SK-MEL-5 (cell line): ENCODE measurements at regions not wholly inside any gene's neighbourhood (a gene's known extent, or its start where the extent isn't known, plus 50 kb on each side); places are given as distances from the start of the nearest gene placed in this dataset.

Experiments
- DNase-seq: peaks from one replicate; pipeline ENCODE4 v3.0.0-alpha.2; 2016; ENCODE audit warnings: low read depth, low spot score
- in situ Hi-C: cut with HindIII; loops from 2 replicates; pipeline ENCODE4 v1.10.0; 2016; ENCODE audit warnings: low sequenced_read_pairs, high pct_unique_total_duplicates, low pct_unique_long_range_greater_than_20kb

DNA sequence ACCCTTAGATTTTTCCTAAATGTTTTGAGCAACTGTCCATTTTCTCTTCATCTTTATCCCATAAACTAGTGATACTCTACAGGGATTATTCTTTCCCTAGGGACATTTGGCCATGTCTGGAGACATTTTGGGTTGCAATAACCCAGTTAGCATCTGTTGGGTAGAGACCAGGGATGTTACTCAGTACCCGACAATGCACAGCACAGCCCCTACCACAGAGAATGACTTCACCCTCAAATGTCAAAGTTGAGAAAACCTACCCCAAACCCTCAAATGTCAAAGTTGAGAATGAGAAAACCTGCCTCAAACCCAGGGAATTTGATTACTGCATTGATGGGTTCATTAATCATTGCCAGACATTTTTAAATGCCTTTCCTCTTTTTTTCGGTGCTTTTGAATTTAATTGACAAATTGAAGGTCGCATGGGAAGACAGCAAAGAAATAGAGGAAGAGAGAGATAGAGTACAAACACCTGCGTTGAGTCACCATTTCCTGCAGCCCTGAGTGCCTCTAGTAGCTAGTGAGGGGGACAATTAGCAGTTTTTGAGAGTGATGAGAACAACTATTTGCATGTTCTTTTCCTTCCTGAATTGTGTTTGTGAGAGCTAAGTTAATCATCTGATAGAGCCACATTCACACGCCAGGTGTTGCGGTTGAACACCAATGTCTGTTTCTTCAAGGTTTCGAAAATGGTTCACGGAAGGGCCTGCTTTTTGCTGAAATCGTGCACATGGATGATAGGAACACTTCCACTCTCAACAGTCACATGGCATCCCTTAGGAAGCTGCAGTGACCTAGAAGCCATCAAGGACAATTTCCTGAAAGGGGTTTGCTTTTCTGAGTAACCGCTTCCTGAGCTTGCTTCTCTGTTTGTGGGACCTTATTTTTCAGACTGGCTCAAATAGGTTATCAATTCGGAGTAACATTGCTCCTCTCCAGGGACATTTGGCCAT lies 203.9 kb upstream of the VCX3A start:
- in situ Hi-C loops = no loop called here
- DNase-seq = no peak

DNA sequence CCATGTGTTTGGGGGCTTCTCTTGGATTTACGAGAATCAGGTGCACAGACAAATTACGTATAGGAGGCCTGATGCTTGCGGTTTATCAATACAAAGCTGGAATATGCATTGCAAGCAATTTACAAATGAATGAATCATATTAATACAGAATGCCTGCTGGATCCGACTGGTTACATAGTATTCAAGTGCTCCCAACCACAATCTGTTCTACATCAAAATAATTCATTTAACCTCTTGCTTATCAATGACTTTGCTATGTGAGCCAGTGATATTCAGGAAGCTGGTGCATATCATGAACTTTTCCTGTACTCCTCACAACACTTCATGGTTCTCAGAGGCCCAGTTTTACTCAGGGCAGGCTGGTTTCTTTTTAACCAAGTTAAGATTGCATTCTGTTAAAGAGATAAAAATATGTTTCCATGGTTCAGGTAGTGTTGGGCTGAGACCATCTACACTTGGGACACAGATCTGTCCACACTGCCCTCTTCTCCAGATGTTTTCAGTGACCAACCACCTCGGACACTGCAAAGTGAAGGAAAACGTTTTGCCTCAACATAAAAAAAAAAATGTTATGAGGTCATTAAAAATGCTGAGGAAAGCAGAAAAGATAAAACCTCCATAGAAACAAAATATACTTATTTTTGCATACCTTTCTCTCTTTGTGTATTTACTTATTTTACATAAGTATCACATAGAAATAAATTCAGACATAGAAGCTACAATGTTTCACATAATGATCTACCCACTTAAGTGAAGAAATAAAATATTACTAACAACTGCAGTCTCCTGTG lies 200.1 kb upstream of the VCX3A start:
- DNase-seq = no peak
- in situ Hi-C loops = no loop called here

DNA sequence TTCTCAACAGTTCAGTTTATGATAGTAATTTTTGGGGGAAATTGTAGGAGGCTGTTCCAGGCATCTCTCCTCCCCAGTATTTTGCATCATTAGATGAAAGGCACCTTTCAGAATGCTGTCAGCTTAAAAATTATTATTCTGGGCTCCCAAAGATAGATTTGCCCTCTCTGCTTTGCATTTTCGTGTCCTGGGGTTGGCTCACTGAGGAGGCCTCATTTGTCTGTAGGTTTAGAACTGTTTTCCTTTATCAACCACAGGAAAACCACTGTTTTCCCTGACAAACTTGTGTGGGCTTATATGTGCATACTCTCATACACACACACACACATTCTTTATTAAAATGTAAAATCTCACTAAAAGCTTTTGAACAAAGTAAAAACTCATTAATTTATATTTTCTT lies 197.2 kb upstream of the VCX3A start:
- in situ Hi-C loops = no loop called here

DNA sequence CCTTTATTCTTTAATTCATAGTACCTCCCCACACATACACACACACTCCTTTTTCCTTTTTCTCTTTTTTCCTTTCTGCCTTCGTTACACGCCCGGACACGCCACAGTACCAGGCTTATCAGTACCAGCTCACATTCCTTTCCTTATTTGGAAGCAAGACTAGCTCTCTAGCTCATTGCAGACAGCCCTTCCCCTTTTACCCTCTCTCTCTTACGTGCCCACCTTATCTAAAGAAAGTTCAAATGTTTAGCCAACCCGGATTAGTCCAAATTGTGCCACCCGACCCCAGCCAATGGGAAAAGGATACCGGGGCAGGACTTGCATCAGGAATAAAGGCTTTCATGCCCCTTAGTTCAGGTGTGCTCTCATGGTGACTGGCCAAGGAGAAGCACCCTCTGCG lies 194.7 kb upstream of the VCX3A start:
- no peak for DNase-seq
- in situ Hi-C loops = no loop called here

More for the DNA sequence above, 197.2 kb upstream of the VCX3A start:
- no peak for DNase-seq

DNA sequence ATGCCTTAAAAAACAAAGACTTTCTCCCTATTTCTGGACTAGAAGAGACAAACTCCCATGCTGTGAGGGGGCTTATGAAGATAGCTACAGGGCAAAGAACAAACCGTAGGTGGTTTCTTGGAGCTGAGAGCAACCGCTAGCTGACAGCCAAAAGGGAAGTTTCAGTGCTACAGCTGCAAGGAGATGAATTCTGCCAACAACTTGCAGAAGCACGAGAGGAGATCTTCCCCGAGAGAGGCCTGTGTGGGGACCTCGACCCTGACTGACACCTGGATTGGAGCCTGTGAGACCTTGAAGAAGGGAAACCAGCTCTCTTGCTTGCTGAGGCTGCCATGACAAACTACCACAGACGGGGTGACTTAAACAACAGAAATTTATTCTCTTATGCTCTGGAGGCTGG lies 183.8 kb upstream of the VCX3A start:
- in situ Hi-C loops = no loop called here
- no peak for DNase-seq

DNA sequence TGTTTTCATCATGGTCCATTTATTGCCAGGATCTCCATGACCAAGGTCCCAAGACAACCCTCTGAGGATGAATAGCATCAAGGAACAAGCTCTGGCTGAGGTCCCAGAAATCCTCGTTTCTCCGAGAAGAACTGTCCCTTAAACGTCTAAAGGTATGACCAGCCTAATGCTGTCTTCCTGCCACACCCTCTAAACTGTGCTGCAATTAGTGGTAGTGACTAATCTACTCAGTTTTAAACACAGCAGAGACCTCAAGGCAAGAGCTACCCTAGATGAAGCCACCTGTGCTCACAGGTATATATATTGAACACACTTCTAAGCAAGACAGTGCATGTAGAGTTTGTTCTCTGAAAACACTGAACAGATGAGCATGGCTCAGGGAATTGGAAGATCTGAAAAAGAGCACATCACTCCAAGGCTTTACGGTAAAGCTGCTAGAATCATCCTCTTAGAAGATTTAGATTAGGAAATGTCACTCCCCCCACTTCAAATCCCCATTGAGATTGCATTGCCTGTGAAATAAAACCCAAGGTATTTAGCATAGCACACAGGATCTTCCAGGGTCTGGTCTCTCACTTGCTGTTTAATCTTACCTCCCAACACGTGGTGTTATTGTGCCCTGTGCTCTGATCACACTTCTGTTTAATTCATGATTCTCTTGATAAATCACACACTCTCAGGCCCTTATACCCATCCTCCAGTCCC lies 173.9 kb upstream of the VCX3A start:
- no peak for DNase-seq
- in situ Hi-C loops = no loop called here

DNA sequence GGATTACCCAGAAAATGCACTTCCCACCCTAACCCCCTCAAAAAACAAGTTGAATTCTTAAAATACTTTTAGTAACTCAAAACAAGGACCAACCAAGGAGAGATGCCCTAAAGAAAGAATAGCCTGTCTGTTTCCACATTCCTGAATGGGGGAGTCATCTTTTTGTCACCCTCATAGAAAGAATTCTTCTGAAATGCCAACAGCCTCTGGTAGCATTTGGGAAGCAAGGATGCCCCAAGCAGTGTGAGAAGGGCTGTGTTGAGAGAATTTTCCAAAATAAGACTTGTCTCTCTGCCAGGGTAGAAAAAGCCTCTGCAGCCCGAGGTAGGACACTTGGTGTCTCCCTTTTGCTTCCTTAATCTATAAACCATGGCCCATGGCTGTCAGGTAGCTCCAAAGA lies 173.1 kb upstream of the VCX3A start:
- in situ Hi-C loops = no loop called here
- peak; percentile 1 for DNase-seq

DNA sequence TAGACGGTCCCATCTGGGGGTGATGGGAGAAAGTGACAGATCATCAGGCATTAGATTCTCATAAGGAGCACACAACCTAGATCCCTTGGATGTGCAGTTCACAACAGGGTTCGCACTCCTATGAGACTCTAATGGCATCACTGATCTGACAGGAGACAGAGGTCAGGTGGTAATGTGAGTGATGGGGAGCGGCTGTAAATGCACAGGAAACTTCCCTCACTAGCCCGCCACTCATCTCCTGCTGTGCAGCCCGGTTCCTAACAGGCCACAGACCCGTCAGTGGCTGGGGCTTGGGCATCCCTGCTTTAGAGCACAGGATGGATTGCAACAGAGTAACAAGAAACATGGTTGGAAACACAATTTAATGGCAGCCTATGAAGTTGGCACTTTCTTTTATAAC lies 172.6 kb upstream of the VCX3A start:
- DNase-seq = no peak
- in situ Hi-C loops = no loop called here

DNA sequence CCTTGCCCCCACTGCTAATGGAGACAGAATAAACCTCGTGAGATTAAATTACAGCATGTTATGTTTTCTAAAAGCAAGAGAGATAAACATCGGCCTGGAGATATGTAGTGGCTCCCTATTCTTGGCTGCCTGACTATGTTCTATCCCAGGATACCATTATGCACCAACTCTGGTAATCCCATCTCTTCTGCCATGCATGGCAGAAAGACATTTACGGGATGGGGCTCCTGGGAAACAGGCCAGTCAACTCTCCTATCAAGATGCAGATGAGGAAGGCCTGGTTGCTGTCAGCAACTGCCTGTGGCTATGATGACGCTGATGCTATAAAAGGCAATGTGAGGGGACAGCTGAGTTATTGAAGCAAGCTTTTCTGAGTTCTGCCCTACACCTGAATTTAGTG lies 166.2 kb upstream of the VCX3A start:
- in situ Hi-C loops = no loop called here
- DNase-seq = no peak

DNA sequence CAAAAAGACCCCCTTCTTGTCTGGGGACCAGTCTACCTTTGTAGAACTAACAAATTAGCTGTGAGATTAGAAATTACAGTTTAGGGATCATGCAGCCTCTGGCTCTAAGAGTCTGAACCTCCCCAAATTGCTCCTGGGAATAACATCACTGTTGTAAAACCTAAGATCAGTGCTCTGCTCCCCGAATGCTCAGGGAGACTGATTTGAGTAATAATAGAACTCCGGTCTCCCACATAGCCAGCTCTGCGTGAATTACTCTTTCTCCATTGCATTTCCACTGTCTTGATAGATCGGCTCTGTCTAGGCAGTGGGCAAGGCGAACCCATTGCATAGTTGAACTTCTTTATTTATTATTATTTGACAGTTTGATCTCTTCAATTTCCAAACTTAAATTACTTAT lies 160.8 kb upstream of the VCX3A start:
- no peak for DNase-seq
- in situ Hi-C loops = no loop called here

DNA sequence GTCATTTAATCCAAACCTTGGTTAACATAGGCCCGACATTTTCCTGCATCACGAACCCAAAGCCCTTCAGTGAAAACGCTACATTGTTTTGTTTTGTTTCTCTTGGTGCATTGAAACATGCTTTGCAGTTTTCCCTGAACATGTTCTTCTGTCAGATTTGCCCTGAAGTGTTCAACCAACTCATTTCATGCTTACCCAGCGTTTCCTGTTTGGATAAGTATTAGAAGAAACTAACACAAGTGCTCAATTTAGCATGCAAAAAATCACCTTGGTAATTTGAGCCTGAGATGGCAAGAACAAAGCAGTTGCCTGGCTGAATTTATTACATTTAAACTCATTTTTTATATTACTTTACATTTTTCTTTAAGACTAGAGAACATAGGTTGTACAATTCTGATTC lies 160.1 kb upstream of the VCX3A start:
- DNase-seq = no peak
- in situ Hi-C loops = no loop called here

DNA sequence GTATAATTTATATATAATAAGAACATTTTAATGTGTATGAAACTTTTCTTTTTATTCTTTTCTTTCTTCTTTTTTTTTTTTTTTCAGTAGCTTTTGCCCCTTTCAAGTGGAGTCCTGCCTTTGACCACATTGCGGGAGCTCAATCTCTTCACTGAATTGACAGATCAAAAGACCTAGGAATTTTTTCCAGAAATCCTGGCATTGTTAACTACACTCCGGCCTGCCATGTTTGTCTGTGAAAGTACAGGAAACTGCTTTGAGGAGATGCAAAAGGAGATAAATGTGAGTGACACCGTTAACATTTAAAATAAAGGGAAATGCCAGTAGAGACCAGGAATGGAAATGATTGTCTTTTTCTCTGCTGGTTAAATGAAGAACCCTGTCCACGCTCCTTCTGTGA lies 159.3 kb upstream of the VCX3A start:
- no peak for DNase-seq
- in situ Hi-C loops = no loop called here

DNA sequence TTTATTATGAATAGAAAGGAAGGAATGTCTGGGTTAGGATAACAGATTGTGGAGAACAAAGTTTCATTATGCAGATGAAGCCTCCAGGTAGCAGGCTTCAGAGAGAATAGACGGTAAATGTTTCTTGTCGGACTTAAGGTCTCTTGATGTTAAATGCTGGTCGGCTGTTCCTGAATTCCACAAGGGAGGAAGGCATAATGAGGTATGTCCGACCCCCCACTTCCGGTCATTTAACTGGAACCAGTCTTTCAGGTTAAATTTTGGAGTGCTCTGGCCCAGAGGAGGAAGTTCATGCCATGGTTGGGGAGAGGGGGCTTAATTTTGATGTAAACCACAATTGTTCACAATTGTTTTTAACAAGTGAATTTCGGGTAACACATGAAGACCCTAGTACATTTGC lies 158.1 kb upstream of the VCX3A start:
- no peak for DNase-seq
- in situ Hi-C loops = no loop called here

DNA sequence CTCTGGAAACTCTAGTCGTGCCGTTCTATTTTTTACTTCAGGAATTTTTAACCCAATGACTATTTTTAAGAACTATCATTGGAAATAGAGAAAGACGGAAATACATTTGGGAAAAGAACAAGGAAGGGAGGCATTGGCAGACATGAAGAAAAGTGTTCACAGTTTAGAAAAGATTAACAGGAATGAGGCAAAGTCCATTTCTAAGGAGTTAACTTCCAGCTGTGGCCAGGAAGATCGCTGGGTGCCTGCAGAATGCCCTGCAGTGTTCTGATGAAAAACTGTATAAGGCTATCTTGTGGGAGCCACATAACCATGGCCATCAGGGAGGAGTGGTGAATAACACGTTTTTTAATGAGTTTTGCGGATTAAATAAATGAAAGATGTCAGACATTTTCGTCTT lies 150.6 kb upstream of the VCX3A start:
- DNase-seq = no peak
- in situ Hi-C loops = no loop called here

DNA sequence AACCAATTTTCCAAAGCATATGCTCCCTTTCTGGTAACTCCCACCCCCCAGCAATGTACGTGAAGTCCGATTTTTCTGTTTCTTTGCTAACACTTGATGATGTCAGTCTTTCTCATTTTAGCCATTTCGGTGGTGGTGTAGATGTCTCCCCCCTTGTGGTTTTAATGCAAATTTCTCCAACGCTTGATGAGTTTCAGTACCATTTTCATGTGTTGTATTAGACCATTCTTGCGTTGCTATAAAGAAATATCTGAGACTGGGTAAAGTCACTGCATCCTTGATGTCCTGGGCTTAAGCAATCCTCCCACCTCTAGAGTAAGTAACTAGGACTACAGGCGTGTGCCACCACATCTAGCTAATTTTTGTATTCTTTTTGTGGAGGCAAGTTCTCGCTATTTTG lies 148.4 kb upstream of the VCX3A start:
- no peak for DNase-seq
- in situ Hi-C loops = no loop called here

DNA sequence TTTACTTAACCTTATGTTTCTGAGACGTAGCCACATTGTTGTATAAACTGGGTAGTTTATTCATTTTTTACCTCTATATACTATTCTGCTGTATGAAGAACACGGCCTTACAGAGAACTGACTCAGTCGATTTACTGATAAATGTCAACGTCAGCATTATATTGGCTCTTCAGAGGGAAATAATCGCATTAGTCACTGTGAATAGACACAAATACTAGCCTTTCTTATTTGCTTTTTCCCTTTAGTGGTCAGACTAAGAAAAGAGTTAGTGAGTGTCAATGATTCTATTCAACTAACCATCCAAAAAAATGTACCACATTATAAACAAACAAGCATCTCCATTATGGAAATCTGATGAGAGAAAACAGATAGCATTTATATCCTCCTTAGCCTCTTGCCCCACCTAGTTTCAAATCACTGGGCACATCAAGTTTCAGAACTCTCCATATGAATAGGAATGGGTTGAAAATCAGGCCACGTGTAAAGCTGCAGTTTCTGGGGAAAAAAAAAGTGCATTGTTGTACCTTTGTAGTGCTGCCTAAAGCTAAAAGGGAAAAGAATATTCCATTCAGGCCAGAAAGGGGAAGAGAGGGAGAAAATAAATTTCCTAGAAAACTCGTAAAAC lies 146.7 kb upstream of the VCX3A start:
- in situ Hi-C loops = no loop called here
- DNase-seq = peak; percentile 43

DNA sequence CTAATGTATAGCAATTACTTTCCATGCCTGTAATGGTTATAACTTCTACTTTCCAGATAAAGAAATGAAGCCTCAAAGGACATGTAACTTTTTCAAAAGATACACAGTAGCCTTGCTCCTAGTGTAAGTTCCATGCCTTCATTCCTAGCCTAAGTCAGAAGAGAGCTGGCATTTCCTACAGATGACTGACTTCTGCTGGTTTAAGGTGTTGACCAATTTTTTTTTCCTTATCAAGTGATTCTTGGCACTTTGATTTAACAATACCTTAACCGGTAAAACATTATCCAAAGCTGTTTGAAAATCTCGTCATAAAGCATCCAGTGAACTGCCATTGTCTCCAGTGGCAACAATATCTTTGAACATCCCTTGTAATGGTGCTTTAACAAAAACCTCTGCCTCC lies 145.1 kb upstream of the VCX3A start:
- DNase-seq = no peak

DNA sequence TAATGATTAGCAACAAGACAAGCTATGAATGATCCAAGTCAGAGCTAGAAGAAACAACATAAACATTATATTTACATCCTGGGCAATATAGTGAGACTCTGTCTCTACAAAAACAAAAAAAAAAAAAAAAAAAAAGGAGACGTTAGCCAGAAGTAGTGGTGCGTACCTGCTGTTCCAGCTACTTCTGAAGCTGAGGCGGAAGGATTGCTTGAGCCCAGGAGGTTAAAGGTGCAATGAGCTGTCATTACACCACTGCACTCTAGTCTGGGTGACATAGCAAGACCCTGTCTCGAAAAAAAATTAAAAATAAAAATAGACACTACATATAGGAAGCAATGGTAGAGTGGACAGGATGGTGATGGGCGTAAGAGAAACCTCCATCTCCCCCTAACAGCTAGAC lies 144.6 kb upstream of the VCX3A start:
- in situ Hi-C loops = no loop called here
- DNase-seq = no peak

More for the DNA sequence above, 145.1 kb upstream of the VCX3A start:
- in situ Hi-C loops = no loop called here
